Neural crest cell (in vitro differentiated cells): ENCODE measurements at regions not wholly inside any gene's neighbourhood (a gene's known extent, or its start where the extent isn't known, plus 50 kb on each side); places are given as distances from the start of the nearest gene placed in this dataset.

ENCODE experiments used
- DNase-seq: peaks from one replicate; pipeline ENCODE4 v3.0.0; 2021; ENCODE audit warnings: low read depth, mixed read lengths, low spot score
- H3K27ac Mint-ChIP-seq: one replicate; pipeline ENCODE4 v1.8.0; 2021; ENCODE audit warnings: mild to moderate bottlenecking, mixed read lengths; ENCODE audit not compliant: unreplicated experiment
- H3K27me3 Mint-ChIP-seq: 2 replicates; pipeline ENCODE4 v1.8.0; 2021; ENCODE audit warnings: low read depth, mild to moderate bottlenecking, mixed read lengths
- H3K36me3 Mint-ChIP-seq: 2 replicates; pipeline ENCODE4 v1.8.0; 2021; ENCODE audit warnings: low read depth, mild to moderate bottlenecking, mixed read lengths
- H3K4me1 Mint-ChIP-seq: 2 replicates; pipeline ENCODE4 v1.8.0; 2021; ENCODE audit warnings: mixed read lengths
- H3K4me3 Mint-ChIP-seq: one replicate; pipeline ENCODE4 v1.8.0; 2021; ENCODE audit warnings: mild to moderate bottlenecking, mixed read lengths
- H3K9me3 Mint-ChIP-seq: 2 replicates; pipeline ENCODE4 v1.8.0; 2021; ENCODE audit warnings: mixed read lengths
- CTCF ChIP-seq: fragments of 200-600 bp; sonication (generic); conservative IDR thresholded peaks from 2 replicates; pipeline ENCODE4 v1.5.0; 2021; ENCODE audit warnings: antibody characterized with exemption, mild to moderate bottlenecking

GRCh38 chr3:110101361-110101760 lies 764.0 kb upstream of the DPPA4 start:
- no peak for TF ChIP-seq CTCF
- H3K36me3 Mint-ChIP-seq = no peaks in the 10 kb centered on the region
- H3K9me3 Mint-ChIP-seq = peaks cover 8% of the 10 kb centered on the region
- no peaks in the 10 kb centered on the region for H3K4me1 Mint-ChIP-seq
- no peak overlapping the region for H3K4me3 Mint-ChIP-seq
- DNase-seq = no peak
- no peak overlapping the region for H3K27ac Mint-ChIP-seq
- H3K27me3 Mint-ChIP-seq = no peaks in the 10 kb centered on the region

GRCh38 chr3:110106805-110107204 lies 769.5 kb upstream of the DPPA4 start:
- no peaks in the 10 kb centered on the region for H3K9me3 Mint-ChIP-seq
- no peaks in the 10 kb centered on the region for H3K36me3 Mint-ChIP-seq
- H3K4me1 Mint-ChIP-seq = no peaks in the 10 kb centered on the region
- no peak overlapping the region for H3K27ac Mint-ChIP-seq
- no peak overlapping the region for H3K4me3 Mint-ChIP-seq
- DNase-seq = no peak
- no peaks in the 10 kb centered on the region for H3K27me3 Mint-ChIP-seq
- TF ChIP-seq CTCF = no peak

GRCh38 chr3:110123946-110124345 lies 786.6 kb upstream of the DPPA4 start:
- Mint-ChIP-seq H3K27ac (no peak overlapping the region), H3K9me3 (peaks cover 4% of the 10 kb centered on the region), H3K4me1 (no peaks in the 10 kb centered on the region), H3K4me3 (no peak overlapping the region), H3K27me3 (no peaks in the 10 kb centered on the region), H3K36me3 (no peaks in the 10 kb centered on the region)
- no peak for TF ChIP-seq CTCF
- DNase-seq = no peak

GRCh38 chr3:110126065-110126464 lies 788.7 kb upstream of the DPPA4 start:
- no peaks in the 10 kb centered on the region for H3K4me1 Mint-ChIP-seq
- no peak for DNase-seq

GRCh38 chr3:110133971-110134370 lies 796.6 kb upstream of the DPPA4 start:
- Mint-ChIP-seq H3K36me3 (no peaks in the 10 kb centered on the region), H3K4me3 (no peak overlapping the region), H3K4me1 (no peaks in the 10 kb centered on the region), H3K27ac (no peak overlapping the region), H3K9me3 (peaks cover 16% of the 10 kb centered on the region), H3K27me3 (no peaks in the 10 kb centered on the region)
- DNase-seq = no peak
- no peak for TF ChIP-seq CTCF

More at GRCh38 chr3:110126065-110126464, 788.7 kb upstream of the DPPA4 start:
- no peak for TF ChIP-seq CTCF
- Mint-ChIP-seq H3K27ac (no peak overlapping the region), H3K9me3 (peaks cover 9% of the 10 kb centered on the region), H3K27me3 (no peaks in the 10 kb centered on the region), H3K36me3 (no peaks in the 10 kb centered on the region), H3K4me3 (no peak overlapping the region)

GRCh38 chr3:110139048-110139447 lies 801.7 kb upstream of the DPPA4 start:
- no peak for TF ChIP-seq CTCF

More at GRCh38 chr3:110139048-110139447, 801.7 kb upstream of the DPPA4 start:
- Mint-ChIP-seq H3K27me3 (no peaks in the 10 kb centered on the region), H3K4me3 (no peak overlapping the region), H3K4me1 (no peaks in the 10 kb centered on the region), H3K27ac (no peak overlapping the region), H3K9me3 (peaks cover 7% of the 10 kb centered on the region), H3K36me3 (no peaks in the 10 kb centered on the region)
- DNase-seq = no peak
